ENCODE measurements at regions not wholly inside any gene's neighbourhood (a gene's known extent, or its start where the extent isn't known, plus 50 kb on each side); places are given as distances from the start of the nearest gene placed in this dataset.
"Not testable (repeated sequence)": the region's sequence is repeated elsewhere in the genome, so short reads cannot be mapped to it uniquely, and the experiment has no call there.

GRCh38 chr20:41717483-41717882, 99.3 kb upstream of the CHD6 start:
- DNase-seq (no peak), ATAC-seq (no peak)

GRCh38 chr20:41716911-41717310, 98.7 kb upstream of the CHD6 start:
- no peak for ATAC-seq
- DNase-seq: no peak

GRCh38 chr20:41716436-41716835, 98.3 kb upstream of the CHD6 start:
- no peak for ATAC-seq
- no peak for DNase-seq

GRCh38 chr20:41715526-41715925, 97.3 kb upstream of the CHD6 start:
- ATAC-seq (no peak), DNase-seq (no peak)

- DNase-seq (no peak), ATAC-seq (no peak)
These were observed 95.9 kb upstream of the CHD6 start for GRCh38 chr20:41714030-41714429.

- DNase-seq: no peak
- no peak for ATAC-seq
These were observed 86.7 kb upstream of the CHD6 start for GRCh38 chr20:41704896-41705295.

GRCh38 chr20:41702647-41703046, 84.5 kb upstream of the CHD6 start:
- DNase-seq (no peak), ATAC-seq (no peak)

- ATAC-seq (no peak), DNase-seq (no peak)
These were observed 83.6 kb upstream of the CHD6 start for GRCh38 chr20:41701588-41702348.

- not testable (repeated sequence) for ATAC-seq, DNase-seq
These were observed 81.5 kb upstream of the CHD6 start for GRCh38 chr20:41699673-41700072.

GRCh38 chr20:41697861-41698559, 79.8 kb upstream of the CHD6 start:
- ATAC-seq (no peak), DNase-seq (no peak)

- ATAC-seq (no peak), DNase-seq (no peak)
These were observed 78.3 kb upstream of the CHD6 start for GRCh38 chr20:41696428-41696827.

- no peak for ATAC-seq
These were observed 76.6 kb upstream of the CHD6 start for GRCh38 chr20:41694796-41695195.

GRCh38 chr20:41693136-41693979, 75.2 kb upstream of the CHD6 start:
- peak; percentile 93 for ATAC-seq
- peak; percentile 72 for DNase-seq

More at GRCh38 chr20:41694796-41695195, 76.6 kb upstream of the CHD6 start:
- DNase-seq: no peak

GRCh38 chr20:41692479-41693135, 74.4 kb upstream of the CHD6 start:
- DNase-seq (peak; percentile 74), ATAC-seq (peak; percentile 60)

- DNase-seq (no peak), ATAC-seq (no peak)
These were observed 73.3 kb upstream of the CHD6 start for GRCh38 chr20:41691443-41691842.

GRCh38 chr20:41690702-41691101, 72.5 kb upstream of the CHD6 start:
- DNase-seq: no peak
- ATAC-seq: no peak

- no peak for ATAC-seq
- DNase-seq: no peak
These were observed 68.8 kb upstream of the CHD6 start for GRCh38 chr20:41686961-41687360.

- DNase-seq, ATAC-seq: not testable (repeated sequence)
These were observed 67.0 kb upstream of the CHD6 start for GRCh38 chr20:41685145-41685544.

- ATAC-seq (no peak), DNase-seq (no peak)
These were observed 60.6 kb upstream of the CHD6 start for GRCh38 chr20:41678799-41679198.

- DNase-seq: no peak
- ATAC-seq: no peak
These were observed 54.1 kb upstream of the CHD6 start for GRCh38 chr20:41672282-41672681.

GRCh38 chr20:41671143-41671542, 53.0 kb upstream of the CHD6 start:
- no peak for ATAC-seq
- DNase-seq: no peak

GRCh38 chr20:41670631-41671030, 52.5 kb upstream of the CHD6 start:
- DNase-seq (no peak), ATAC-seq (no peak)

Measured in stimulated activated naive CD8-positive, alpha-beta T cell treated with anti-CD3 and anti-CD28 coated beads, Interleukin-15, Interleukin-2, amounts not matched to agents 100 U/mL and 50 U/mL, for 24 hours (primary cell).